GM19397 (cell line): ENCODE measurements at regions not wholly inside any gene's neighbourhood (a gene's known extent, or its start where the extent isn't known, plus 50 kb on each side); places are given as distances from the start of the nearest gene placed in this dataset.

Experiments used
- ATAC-seq: cut with Tn5 transposase; IDR thresholded peaks from one replicate; pipeline ENCODE4 v1.9.1; 2021; ENCODE audit warnings: mild to moderate bottlenecking, moderate library complexity; ENCODE audit not compliant: unreplicated experiment

DNA sequence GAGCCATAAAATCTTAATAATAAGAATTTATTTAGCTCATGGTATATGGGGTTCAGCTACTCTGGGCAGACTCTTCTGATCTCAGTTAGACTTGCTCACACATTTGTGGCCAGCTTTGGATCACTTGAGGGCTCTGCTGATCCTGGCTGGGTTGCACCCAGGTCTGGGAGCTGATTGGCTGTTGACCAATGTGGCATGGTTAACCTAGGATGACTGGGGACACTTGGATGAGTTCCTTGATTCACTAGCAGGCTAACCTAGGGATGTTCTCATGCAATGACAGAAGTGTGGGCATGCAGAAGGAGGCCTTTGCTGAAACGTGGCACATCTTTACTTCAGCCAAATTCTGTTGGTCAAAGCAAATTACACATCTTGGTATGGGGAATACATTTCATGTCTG is 569.5 kb downstream of the UTRN start:
- ATAC-seq, result no peak

DNA sequence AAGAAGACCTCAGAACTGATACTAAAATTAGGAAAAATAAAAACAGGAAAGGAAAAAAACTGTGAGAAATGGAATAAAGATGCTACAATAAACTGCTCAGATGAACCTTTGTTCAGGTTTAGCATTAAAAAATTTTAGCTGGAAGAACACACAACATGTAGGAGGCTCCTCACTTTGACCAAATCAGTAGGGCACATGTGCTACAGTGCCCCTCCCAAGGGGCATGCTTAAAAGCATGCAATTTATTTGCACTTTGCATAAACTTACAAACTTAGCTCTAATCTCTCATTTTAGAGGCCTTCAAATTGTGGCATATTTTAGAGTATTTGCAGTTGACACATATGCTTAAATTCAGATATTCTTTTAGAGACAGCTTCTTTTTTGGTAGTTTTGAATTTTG is 570.2 kb downstream of the UTRN start:
- ATAC-seq, result no peak

DNA sequence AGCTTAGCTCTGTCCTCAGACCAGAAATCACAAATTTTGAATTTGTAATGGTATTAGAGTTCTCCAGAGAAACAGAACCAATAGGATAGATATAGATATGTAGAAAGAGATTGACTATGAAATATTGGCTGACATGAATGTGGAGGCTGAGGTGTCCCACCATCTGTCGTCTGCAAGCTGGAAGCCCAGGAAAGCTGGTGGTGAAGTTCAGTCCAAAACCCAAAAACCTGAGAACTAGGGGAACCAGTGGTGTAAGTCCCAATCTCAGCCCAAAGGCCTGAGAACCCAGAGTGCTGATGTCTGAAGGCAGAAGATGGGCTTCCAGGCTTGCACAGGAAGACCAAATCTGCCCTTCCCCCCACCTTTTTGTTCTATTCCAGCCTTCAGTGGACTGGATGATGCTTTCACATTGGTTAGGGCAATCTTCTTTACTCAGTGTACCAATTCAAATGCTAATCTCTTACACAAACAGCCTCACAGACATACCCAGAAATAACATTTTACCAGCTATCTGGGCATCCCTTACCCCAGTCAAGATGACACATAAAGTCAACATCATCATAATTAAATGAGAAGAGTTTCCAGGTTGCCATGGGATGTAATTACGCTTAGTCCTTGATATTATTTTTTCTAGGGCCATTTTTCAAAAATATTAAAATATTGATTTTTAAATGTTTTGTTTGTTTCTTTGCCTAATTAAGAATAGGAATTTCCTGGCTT is 570.8 kb downstream of the UTRN start:
- ATAC-seq, result no peak

DNA sequence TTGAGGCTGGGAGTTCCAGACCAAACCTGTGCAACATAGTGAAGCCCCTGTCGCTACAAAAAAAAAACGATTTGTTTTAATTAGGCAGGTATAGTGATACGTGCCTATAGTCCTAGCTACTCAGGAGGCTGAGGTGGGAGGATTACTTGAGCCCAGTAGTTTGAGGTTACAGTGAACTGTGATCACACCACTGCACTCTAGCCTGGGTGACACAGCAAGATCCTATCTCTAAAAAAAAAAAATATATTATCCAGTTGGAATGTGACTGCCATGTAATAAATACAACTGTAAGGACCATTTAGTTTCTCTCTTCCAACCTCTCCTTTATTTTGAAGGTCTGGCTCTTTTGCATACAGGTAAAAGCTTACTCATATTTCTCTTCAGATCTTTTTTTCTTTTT is 571.5 kb downstream of the UTRN start:
- ATAC-seq, result no peak

DNA sequence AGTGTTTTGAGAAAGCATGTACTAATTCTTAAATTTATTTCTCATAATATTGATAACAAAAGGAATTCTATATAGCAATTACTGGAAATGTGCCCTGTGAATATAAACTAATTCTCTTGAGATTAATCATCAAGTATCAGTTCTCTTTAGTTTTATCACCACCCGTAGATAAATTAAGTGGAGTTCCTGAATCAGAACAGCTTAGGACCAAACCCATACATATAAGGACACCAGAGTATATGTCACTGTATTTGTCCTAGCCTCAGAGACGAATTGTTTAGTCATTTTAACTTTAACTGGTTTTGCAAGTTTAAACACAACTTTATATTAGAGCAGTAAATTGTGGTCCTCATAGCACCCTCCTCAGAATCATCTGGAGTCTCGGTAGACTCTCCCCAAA is 572.0 kb downstream of the UTRN start:
- no peak for ATAC-seq

DNA sequence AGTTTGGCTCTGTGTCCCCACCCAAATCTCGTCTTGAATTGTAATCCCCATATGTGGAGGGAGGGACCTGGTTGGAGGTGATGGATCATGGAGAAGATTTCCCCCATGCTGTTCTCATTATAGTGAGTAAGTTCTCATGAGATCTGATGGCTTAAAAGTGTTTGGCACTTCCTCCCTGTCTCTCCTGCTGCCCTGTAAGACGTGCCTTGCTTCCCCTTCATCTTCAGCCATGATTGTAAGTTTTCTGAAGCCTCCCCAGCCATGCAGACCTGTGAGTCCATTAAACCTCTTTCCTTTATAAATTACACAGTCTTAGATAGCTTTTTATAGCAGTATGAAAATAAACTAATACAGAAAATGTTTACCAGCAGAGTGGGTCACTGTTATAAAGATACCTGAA is 577.6 kb downstream of the UTRN start:
- no peak for ATAC-seq

DNA sequence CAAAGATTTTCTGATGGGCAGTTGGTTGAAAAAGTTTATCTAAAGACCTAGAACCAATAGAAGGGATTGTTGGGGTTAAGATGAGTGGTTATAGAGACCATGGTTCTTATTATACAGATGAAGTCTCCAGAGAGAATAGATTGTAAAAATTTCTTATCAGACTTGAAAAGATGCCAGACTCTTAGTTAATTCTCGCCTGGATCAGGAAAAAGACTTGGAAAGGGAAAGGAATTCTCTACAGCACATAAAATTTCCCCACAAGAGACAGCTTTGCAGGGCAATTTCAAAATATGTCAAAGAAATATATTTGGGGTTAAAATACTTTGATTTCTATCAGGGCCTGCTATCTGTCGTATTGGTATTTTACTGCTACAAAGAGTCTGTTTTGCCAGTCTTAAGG is 582.6 kb downstream of the UTRN start:
- no peak for ATAC-seq

DNA sequence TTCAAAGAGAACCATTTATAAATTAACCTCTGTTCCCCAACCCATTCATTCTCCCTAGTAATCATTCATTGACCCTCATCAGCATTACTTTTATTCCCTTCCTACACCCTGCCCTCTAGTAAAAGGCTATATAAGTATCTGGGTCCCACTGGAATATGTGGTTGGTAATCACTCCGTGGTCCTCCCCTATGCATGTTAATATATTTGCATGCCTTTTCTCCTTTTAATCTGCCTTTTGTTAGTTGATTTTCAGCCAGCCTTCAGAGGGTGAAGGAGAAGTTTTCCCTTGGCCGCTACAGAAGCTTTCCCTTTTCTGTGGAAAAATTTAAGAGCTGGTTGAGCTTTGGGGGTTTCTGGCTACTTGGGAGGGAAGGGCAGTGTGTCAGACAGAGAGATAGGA is 585.6 kb downstream of the UTRN start:
- no peak for ATAC-seq

DNA sequence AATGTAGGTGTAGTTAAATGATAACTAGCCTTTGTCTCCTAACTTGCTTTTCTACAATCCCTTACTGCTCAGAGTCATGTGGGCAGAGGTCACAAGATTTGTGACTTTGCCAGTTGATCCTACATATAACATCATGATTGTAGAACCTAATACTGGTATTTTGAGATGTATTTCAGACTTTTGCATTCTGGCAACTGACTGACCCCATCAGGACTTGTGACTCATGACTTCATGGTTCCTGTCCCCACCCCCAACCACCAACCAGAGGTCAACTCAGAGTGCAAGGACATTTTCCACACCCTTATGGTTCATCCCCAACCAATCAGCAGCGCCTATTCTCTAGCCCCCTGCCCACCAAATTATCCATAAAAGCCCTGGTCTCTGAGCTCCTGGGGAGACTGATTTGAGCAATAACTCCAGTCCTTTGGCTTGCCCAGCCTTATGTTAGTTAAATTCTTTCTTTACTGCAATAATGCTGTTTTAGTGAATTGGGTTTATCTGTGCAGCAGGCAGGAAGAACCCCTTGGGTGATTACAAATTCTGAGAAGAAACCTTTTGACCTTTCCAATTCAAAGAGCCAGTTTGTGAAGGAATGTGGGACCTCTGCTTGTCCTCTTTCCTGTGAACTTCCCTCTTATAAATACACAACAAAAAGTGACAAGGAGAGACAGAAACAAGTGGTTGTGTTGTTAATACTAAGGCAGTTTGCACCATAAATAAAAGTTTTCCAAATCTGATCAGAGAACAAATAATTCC is 588.7 kb downstream of the UTRN start:
- no peak for ATAC-seq

DNA sequence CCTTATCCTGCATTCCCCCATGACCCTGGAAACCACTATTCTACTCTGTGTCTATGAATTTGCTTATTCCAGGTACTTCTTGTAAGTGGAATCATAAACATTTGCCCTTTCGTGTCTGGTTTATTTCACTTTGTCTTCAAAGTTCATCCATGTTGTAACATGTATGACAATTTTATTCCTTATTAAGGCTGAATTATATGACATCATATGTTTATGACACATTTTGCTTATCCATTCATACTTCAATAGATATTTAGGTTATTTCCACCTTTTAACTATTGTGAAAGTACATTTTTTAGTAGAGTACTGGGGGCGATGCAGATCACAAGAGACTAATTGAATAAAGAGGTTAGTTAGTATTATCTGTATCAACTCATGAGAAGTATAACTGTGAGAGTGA is 591.6 kb downstream of the UTRN start:
- ATAC-seq, result no peak

DNA sequence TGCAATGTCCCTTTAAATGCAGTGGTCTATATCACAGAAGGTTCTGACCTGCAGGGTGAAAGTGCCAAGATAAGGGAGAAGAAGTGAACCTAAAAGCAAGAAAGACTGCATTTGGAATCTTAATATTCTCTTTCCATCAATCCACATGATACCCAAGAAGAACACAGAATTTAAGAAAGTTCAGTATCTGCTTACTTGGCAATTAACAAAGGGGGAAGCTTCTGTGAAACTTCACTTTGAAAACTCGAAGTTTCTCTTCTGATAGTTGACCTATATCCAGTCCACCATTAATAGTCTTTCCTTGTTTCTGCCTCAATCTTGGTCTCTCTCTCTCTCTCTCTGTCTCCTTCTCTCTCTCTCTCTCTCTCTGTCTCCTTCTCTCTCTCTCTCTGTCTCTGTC is 592.0 kb downstream of the UTRN start:
- no peak for ATAC-seq

DNA sequence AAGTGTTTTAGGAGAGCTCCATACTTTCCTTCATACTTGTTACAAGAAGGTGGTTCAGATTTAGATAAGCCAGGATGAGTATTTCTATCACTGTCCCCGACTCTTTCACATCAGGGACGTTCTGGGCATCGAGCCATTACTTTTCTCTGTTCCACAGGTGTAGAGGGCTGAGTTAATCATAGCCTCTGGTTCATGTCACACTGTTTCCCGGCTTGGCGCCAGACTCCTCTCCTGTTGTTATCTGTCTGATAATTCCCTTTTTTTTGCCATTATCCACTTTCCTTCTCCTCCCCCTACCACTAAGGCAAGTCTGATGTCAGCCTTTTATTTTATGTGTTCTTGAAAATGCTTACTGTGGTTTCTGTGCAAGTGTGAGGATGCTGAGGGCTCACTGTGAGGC is 593.4 kb downstream of the UTRN start:
- no peak for ATAC-seq

DNA sequence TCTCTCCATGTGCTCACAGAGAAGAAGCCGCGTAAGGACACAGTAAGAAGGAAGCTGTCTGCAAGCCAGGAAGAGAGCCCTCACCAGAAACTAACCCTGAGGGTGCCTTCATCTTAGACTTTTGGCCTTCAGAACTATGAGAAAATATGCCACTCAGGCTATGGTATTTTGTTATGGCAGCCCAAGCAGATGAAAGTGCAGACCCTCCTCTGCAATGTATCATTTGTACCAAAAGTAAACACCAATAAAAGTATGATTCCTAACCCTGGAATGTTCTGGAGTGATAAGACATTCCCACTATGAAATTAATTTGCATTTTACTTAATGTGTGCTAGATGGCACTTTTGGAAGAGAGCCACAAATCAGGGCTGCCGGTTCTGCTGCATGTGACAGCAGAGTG is 594.3 kb downstream of the UTRN start:
- ATAC-seq, result no peak

DNA sequence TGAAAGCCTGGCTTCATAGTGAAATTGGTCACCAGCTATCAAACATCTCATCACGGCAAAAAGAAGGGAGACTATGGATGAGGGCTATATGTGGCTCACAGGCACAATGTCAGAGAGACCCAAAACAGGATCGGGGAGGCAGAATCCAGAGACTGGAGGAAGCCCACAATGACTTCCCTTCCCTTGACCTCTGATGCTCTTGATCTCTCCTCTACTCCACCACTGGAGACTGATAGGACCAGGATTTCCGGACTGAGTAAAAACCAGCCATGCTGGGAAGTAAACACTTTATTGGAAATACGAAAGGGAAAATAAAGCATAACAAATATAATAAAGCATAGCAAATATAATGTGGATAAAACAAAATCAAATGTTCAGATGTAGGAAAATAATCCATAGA is 597.3 kb downstream of the UTRN start:
- ATAC-seq, result no peak

DNA sequence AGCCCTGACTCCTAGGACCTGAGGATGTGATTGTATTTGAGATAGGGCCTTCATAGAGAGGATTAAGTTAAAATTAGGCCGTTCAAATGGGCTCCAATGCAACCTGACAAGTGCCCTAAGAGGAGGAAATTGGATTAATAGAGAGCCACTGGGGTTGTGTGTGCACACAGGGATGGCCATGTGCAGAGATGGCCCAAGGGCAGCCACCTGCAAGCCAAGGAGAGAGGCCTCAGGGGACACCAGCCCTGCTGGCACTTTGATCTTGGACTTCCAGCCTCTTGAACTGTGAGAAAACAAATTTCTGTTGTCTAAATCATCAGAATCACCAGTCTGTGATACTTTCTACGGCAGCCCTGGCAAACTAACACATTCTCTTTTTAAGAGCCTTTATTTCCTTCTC is 598.8 kb downstream of the UTRN start:
- ATAC-seq, result no peak

DNA sequence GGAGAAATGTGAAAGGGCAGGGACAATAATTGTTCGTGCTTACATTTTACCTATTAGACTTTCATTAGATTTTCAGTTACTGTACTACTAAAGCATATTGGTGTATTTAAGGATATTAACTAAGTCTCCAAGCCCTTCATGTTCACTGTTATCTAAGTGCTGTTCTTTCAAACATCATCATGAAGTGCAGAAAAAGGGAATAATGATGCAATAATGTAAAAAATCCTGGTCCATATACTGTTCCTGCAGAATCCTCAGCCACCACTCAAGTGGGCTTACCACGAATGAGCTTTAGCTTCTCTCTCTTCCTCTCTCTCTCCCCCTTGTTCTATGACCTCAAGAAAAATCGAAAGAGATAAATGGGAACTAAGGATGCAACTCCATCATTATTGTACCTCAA is 600.7 kb downstream of the UTRN start:
- ATAC-seq, result no peak

DNA sequence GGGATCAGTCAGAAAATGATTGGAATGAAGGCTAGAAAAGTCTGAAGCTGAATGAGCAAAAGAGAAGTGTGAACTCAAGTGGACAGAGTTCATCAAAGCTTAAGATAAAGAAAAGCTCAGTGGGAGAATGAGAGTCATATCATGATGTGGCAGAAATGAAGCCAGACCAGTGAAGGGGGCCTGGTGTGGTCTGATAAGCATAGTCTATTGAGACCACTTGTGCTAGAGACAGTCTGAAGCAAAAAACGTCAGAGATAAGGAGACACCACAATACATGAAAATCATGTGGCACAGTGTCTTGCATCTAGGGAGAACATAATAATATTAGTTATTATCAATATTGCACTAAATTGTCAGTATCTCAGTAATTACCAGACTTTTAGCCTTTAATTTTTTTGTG is 601.5 kb downstream of the UTRN start:
- ATAC-seq, result no peak

DNA sequence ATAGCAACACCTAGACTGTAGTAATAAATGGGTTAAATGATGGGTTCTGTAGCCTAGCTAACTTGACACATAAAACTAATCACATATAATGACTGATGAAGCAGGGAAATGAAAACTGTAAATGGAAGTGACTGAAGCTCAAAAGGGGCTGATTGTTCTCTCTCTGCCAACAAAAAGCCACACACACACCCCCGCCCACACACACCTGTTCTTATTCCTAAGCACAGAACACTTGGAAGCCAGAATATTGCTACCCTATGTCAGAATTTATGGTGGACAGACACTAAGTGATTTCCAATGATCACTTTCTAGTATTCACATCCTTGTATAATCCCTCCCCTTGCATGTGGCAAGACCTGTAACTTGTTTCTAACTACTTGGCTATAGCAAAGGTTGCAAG is 603.5 kb downstream of the UTRN start:
- ATAC-seq, result no peak

DNA sequence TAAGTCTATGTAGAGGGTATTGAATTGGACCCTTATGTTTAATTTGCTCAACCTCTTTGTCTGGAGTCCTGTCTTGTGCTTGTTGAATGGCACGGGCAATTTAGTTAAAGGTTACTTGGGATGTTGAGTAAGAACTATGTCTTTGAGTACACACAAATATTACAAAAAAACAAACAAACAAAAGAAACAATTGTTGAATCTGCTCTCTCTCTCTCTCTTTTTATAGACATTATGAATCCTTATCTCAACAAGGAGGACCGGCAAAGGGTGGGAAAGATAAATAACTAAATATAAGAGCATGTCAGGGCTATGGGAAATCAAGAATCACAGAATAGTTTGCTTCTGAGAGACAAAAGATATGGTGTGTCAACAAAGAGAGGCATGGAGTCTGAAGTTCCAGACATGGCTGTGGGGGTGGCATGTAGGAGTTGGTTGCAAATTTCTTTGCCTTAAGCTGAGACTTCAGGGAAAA is 608.6 kb downstream of the UTRN start:
- ATAC-seq, result no peak

DNA sequence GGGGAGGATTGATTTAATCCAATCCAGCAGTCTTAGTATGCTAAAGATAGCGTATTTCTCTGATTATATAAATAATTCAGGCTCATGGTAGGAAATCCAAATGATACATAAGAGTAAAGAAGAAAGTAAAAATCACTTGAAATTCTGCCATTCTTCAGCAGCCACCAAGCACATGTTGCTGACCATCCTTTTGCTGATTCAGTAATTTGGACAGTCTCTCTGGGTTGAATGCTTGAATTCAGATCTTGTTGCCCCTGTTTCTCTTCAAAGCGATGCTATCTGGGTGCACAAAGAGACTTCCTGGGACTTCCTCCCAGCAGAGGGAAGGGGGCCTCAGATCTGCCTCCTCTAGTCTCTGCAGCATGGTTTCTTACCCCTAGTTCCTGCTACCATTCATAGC is 609.1 kb downstream of the UTRN start:
- ATAC-seq, result no peak

DNA sequence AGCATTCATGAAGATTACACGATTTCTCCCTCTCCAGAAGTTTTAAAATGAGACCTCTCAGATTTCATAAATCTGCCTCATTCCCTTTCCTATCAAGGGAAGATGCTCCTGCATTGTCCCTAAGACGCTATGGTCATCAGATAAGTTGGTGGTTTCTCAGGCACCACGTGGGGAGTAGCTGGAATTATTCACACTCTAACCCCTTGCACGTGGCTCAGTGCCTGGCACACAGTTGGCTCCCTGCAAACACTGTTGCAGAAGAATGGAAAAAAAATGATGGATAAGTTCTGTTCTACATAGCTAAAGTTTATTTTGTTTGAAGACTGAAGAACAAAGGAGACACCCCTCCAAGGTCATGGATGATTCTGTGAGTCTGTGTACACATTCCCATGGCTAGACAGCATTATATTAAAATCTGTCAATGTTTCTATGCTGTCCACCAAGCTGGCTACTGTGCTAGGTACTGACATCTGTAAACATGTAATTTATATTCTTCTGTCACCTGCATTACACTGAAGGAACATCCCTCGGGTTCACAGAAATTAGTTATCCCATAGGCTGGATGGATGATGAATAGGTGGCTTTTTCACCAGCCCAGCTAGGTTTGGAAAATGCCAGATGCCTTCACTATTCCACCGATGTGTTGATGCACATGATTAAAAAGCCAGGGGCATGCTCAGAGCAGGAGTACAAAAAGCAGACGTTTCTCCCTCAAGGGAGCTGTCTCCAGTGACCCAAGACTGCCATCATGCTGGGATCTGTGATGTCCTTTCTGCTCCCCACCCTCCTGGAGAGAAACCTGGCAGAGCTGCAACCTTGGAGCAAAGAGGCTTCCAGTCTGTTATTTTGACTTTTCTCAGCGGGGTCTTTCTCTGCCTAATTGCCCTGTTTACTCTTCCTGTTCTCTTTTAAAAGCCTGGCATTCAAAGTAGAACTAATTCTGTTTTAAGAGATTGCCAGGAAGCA is 610.5 kb downstream of the UTRN start:
- ATAC-seq, result no peak

DNA sequence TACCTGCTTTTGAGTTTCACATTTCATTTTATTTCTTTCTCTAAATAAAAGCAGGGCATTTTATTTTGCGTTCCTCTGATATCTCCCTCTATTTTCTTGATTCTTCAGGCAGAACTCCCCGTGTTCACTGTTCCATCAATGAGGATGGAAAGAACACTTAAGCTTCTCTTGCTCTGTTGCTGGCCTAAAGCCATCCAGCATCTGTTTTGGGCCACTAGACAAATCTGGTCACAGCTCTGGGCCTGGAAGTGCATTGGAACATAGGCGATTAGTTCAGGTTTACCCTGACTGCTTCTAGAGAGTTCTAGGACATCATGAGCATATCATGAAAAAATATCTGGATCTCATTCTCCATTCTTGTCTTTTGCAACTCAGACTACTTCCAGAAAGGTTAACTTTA is 611.2 kb downstream of the UTRN start:
- ATAC-seq, result no peak
